ENCODE measurements at regions not wholly inside any gene's neighbourhood (a gene's known extent, or its start where the extent isn't known, plus 50 kb on each side); places are given as distances from the start of the nearest gene placed in this dataset.

GRCh38 chr6:51016489-51016888, 197.8 kb downstream of the TFAP2B start:
- TF ChIP-seq CTCF (conservative IDR thresholded peaks at IDR 0.05) (no peak), EZH2 (IDR thresholded peaks at IDR 0.05; ENCODE audit: low read depth) (no peak)
